ENCODE measurements at regions not wholly inside any gene's neighbourhood (a gene's known extent, or its start where the extent isn't known, plus 50 kb on each side); places are given as distances from the start of the nearest gene placed in this dataset.

DNA sequence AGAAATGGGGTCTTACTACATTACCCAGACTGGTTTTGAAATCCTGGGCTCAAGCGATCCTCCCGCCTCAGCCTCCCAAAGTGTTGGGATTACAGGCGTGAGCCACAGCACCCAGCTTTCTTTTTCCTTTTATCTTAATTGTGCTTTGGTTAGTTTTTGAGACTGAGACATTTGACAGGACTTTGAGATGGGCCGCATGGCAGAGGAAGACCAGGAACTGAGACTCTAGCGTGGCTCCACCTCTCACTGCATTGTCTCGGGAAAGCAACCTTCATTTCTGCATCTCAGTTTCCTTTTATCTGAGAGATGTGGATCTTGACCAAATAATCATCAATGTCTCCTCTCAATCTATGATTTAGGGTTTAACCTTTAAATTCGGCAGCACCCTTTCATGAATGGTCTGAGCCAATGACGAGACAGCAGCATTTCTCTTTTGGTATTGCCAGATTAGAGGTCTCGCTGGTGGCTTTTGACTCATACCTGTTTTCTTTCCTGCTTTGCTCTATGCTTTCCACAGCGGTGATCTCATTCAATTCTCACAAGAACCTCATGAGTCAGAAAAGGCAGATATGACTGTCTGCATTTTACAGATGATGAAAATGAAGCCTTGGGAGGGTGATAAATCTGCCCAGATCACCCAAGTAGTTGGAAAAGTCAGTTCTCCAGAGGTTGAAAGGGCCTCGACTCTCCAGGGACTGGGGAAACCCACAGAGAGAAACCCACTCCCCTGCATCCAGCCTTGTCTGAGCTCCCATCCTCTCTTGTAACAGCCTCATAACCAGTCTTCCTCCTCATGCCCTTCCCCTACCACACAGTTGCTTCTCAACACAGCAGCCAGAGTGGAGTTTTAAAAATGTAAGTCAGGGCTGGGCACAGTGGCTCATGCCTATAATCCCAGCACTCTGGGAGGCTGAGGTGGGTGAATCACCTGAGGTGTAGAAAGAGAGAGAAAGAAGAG is 84.8 kb upstream of the FOXB1 start (continued):
- TF ChIP-seq ZSCAN30 (tag by site-specific recombination; IDR thresholded peaks at IDR 0.05) (no peak), ZNF571 (tag by site-specific recombination; IDR thresholded peaks at IDR 0.05) (no peak), ZNF423 (tag by site-specific recombination; IDR thresholded peaks at IDR 0.05) (no peak), YY1 (tag by site-specific recombination; IDR thresholded peaks at IDR 0.05) (no peak), ZNF560 (tag by site-specific recombination; IDR thresholded peaks at IDR 0.05; ENCODE audit: borderline replicate concordance) (no peak), HOXD13 (CRISPR knock-in tag; IDR thresholded peaks at IDR 0.05; ENCODE audit: borderline replicate concordance) (no peak), ZNF548 (tag by site-specific recombination; IDR thresholded peaks at IDR 0.05) (no peak), ZFP3 (tag by site-specific recombination; IDR thresholded peaks at IDR 0.05; ENCODE audit: low read depth) (no peak), ZNF658 (tag by site-specific recombination; IDR thresholded peaks at IDR 0.05) (no peak), ZNF629 (tag by site-specific recombination; IDR thresholded peaks at IDR 0.05) (peak; percentile 70), ZNF843 (tag by site-specific recombination; IDR thresholded peaks at IDR 0.05) (no peak), ZNF626 (tag by site-specific recombination; IDR thresholded peaks at IDR 0.05) (no peak), IKZF3 (tag by site-specific recombination; IDR thresholded peaks at IDR 0.05) (no peak), REPIN1 (tag by site-specific recombination; IDR thresholded peaks at IDR 0.05; ENCODE audit: low read depth) (no peak), SETDB1 (IDR thresholded peaks at IDR 0.05; ENCODE audit: insufficient read length, low read length) (no peak), GLI4 (tag by site-specific recombination; IDR thresholded peaks at IDR 0.05) (no peak), ZNF341 (tag by site-specific recombination; IDR thresholded peaks at IDR 0.05; ENCODE audit: low read depth) (peak; percentile 86), ZNF274 (IDR thresholded peaks at IDR 0.05; ENCODE audit: low read length) (no peak), ZNF274 (tag by site-specific recombination; IDR thresholded peaks at IDR 0.05; ENCODE audit: borderline replicate concordance) (no peak), ZNF394 (tag by site-specific recombination; IDR thresholded peaks at IDR 0.05; ENCODE audit: borderline replicate concordance) (peak; percentile 26; the same call in 1 of the 2 replicates)
- TF ChIP-seq, protein P1, sequence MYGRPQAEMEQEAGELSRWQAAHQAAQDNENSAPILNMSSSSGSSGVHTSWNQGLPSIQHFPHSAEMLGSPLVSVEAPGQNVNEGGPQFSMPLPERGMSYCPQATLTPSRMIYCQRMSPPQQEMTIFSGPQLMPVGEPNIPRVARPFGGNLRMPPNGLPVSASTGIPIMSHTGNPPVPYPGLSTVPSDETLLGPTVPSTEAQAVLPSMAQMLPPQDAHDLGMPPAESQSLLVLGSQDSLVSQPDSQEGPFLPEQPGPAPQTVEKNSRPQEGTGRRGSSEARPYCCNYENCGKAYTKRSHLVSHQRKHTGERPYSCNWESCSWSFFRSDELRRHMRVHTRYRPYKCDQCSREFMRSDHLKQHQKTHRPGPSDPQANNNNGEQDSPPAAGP (tag by site-specific recombination; IDR thresholded peaks at IDR 0.05) = no peak
- TF ChIP-seq, protein P2, sequence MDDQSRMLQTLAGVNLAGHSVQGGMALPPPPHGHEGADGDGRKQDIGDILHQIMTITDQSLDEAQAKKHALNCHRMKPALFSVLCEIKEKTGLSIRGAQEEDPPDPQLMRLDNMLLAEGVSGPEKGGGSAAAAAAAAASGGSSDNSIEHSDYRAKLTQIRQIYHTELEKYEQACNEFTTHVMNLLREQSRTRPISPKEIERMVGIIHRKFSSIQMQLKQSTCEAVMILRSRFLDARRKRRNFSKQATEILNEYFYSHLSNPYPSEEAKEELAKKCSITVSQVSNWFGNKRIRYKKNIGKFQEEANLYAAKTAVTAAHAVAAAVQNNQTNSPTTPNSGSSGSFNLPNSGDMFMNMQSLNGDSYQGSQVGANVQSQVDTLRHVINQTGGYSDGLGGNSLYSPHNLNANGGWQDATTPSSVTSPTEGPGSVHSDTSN (CRISPR knock-in tag; IDR thresholded peaks at IDR 0.05) = no peak
- TF ChIP-seq, protein P3, sequence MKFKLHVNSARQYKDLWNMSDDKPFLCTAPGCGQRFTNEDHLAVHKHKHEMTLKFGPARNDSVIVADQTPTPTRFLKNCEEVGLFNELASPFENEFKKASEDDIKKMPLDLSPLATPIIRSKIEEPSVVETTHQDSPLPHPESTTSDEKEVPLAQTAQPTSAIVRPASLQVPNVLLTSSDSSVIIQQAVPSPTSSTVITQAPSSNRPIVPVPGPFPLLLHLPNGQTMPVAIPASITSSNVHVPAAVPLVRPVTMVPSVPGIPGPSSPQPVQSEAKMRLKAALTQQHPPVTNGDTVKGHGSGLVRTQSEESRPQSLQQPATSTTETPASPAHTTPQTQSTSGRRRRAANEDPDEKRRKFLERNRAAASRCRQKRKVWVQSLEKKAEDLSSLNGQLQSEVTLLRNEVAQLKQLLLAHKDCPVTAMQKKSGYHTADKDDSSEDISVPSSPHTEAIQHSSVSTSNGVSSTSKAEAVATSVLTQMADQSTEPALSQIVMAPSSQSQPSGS (tag by site-specific recombination; IDR thresholded peaks at IDR 0.05; ENCODE audit: low read depth) = no peak
- TF ChIP-seq, protein P4, sequence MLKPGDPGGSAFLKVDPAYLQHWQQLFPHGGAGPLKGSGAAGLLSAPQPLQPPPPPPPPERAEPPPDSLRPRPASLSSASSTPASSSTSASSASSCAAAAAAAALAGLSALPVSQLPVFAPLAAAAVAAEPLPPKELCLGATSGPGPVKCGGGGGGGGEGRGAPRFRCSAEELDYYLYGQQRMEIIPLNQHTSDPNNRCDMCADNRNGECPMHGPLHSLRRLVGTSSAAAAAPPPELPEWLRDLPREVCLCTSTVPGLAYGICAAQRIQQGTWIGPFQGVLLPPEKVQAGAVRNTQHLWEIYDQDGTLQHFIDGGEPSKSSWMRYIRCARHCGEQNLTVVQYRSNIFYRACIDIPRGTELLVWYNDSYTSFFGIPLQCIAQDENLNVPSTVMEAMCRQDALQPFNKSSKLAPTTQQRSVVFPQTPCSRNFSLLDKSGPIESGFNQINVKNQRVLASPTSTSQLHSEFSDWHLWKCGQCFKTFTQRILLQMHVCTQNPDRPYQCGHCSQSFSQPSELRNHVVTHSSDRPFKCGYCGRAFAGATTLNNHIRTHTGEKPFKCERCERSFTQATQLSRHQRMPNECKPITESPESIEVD (tag by site-specific recombination; IDR thresholded peaks at IDR 0.05) = peak; percentile 69
- TF ChIP-seq, protein P5, sequence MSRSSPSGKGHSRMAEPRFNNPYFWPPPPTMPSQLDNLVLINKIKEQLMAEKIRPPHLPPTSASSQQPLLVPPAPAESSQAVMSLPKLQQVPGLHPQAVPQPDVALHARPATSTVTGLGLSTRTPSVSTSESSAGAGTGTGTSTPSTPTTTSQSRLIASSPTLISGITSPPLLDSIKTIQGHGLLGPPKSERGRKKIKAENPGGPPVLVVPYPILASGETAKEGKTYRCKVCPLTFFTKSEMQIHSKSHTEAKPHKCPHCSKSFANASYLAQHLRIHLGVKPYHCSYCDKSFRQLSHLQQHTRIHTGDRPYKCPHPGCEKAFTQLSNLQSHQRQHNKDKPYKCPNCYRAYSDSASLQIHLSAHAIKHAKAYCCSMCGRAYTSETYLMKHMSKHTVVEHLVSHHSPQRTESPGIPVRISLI (tag by site-specific recombination; IDR thresholded peaks at IDR 0.05) = no peak
- TF ChIP-seq, protein P6, sequence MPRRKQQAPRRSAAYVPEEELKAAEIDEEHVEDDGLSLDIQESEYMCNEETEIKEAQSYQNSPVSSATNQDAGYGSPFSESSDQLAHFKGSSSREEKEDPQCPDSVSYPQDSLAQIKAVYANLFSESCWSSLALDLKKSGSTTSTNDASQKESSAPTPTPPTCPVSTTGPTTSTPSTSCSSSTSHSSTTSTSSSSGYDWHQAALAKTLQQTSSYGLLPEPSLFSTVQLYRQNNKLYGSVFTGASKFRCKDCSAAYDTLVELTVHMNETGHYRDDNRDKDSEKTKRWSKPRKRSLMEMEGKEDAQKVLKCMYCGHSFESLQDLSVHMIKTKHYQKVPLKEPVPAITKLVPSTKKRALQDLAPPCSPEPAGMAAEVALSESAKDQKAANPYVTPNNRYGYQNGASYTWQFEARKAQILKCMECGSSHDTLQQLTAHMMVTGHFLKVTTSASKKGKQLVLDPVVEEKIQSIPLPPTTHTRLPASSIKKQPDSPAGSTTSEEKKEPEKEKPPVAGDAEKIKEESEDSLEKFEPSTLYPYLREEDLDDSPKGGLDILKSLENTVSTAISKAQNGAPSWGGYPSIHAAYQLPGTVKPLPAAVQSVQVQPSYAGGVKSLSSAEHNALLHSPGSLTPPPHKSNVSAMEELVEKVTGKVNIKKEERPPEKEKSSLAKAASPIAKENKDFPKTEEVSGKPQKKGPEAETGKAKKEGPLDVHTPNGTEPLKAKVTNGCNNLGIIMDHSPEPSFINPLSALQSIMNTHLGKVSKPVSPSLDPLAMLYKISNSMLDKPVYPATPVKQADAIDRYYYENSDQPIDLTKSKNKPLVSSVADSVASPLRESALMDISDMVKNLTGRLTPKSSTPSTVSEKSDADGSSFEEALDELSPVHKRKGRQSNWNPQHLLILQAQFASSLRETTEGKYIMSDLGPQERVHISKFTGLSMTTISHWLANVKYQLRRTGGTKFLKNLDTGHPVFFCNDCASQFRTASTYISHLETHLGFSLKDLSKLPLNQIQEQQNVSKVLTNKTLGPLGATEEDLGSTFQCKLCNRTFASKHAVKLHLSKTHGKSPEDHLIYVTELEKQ (tag by site-specific recombination; IDR thresholded peaks at IDR 0.05; ENCODE audit: borderline replicate concordance) = no peak
